NCI-H82 treated with DMSO at 0.1 percent for 48 hours (cell line): ENCODE measurements at regions not wholly inside any gene's neighbourhood (a gene's known extent, or its start where the extent isn't known, plus 50 kb on each side); places are given as distances from the start of the nearest gene placed in this dataset.
"Not testable (repeated sequence)": the region's sequence is repeated elsewhere in the genome, so short reads cannot be mapped to it uniquely, and the experiment has no call there.

Experiments
- DNase-seq: peaks from one replicate; lab custom pipeline; 2025; ENCODE audit not compliant: unreplicated experiment; lab: John Stamatoyannopoulos, UW

DNA sequence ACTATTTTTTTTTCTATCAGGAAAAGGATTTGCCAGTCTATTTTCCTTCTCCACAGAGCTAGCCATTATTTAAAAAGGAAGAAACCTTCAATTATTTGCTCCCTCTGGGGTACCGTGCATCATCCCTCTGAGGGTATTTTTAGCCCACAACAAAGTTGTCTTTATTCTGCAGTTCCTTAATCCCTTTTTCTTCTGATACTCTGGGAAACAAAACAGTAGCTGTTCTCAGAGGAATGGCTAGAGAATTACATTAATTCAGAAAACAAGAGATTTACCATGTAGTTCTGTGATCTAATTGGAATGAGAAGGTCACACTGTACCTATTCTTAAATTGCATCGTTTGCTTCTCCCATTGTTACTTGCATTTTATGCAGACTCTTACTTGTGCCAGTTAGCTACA is 1056.7 kb downstream of the STIM2 start:
- no peak for DNase-seq

DNA sequence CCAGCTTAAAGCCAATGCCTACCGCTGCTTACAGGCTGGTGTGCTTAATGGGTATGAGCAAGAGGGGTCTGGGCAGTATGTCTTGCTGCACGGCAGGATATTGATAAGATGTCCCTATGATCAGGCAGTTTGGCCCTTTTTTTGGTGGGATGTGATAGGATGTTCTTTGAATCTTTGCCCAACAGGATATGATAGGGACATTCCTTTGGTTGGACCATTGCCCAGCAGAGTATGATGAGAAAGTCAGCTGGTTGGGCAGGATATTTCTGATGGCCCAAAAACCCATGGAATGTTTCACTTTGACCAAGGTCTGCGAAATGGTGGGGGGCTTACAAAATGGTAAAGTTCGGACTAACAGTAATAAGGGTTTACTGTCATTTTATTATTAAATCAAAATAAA is 1060.6 kb downstream of the STIM2 start:
- DNase-seq: no peak

DNA sequence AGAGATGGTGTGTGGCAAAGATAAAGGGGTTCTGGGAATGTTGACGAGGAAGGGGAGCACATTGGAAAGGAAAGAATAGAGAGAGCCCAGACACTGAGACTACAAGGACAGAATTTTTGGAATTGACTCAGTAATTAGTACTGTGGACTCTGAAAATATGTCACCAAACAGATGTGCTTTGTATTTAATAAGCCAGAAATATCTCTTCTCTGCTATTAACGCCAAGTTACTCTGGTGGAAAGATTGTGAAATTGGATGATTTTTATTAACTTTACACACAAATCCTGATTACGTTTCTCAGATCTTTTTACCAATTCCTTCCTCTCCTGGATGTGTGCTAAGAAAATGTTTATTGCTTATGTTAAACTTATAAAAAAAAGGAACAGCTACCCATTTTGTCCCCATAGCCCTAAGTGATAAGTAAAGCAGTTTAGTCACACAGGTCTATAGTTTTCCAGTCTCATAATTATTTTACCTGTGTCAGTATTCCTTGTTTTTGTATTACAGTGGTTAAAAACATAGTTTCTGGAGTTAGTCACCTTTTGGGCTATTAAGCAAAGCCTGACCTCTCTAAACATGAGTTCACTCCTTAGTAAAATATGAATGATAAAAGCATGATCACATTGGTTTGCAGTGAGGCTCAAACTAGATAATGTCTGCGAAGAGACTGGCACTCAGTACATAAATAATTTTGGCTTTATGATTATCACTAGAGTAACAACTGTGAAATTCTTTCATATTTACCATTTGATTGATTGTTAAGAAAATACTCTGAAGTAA is 1068.3 kb downstream of the STIM2 start:
- DNase-seq: no peak

- no peak for DNase-seq
Measured at GRCh38 chr4:27930291-27930690, 1069.7 kb downstream of the STIM2 start.

- no peak for DNase-seq
Measured at GRCh38 chr4:27930976-27931375, 1070.3 kb downstream of the STIM2 start.

GRCh38 chr4:27931584-27931983 is 1070.9 kb downstream of the STIM2 start:
- no peak for DNase-seq

GRCh38 chr4:27934871-27935270 is 1074.2 kb downstream of the STIM2 start:
- no peak for DNase-seq

- no peak for DNase-seq
Measured at GRCh38 chr4:27946799-27947198, 1086.2 kb downstream of the STIM2 start.

DNA sequence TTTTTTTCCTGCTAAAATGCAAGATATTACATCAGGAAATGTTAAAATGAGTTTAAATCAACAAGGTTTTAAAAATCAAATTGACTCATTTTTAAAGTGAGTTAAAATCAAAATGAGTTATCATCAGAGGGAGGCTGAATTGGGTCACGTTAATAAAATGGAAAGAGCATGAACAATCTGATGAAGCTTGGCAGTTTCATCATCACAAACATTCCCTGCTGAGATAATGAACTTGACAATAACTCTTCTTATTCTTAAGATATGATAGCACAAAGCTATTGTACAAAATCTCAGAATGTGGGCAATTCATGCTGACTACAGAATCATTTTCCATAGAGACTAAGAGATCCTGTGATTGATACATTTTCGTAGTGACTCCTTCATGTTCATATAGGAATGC is 1086.7 kb downstream of the STIM2 start:
- no peak for DNase-seq

DNA sequence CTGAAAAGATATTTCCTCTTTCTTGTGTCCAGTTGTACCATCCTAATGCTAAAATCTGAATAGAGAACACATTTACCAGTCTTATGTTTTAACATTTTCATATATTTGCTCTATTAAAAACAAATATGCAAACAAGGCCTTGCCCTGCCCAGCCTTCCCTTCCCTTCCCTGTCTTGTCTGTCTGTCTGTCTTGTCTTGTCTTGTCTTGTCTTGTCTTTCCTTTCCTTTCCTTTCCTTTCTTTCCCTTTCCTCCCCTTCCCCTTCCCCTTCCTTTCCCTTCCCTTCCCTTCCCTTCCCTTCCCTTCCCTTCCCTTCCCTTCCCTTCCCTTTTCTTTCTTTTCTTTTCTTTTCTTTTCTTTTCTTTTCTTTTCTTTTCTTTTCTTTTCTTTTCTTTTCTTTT is 1103.5 kb downstream of the STIM2 start:
- no peak for DNase-seq

DNA sequence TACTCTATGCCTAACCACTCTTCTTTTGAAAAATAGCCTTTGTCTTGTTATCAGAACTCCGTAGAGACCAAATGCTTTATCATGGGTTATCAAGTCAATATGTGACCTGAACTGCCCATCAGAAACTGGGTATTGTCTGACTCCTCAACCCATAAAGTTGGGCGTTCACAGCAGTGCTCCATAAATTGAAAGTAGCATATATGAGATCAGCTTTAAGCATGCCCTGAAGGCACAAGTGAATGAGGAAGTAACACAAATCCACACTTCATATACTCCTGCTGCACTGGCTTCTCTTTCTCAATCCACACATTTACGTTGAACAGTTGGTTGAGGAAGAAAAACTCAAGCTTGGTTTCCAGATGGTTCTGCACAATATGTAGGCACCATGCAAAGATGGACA is 1106.0 kb downstream of the STIM2 start:
- DNase-seq: no peak

- peak; percentile 78 for DNase-seq
Measured at GRCh38 chr4:27973056-27973455, 1112.4 kb downstream of the STIM2 start.

DNA sequence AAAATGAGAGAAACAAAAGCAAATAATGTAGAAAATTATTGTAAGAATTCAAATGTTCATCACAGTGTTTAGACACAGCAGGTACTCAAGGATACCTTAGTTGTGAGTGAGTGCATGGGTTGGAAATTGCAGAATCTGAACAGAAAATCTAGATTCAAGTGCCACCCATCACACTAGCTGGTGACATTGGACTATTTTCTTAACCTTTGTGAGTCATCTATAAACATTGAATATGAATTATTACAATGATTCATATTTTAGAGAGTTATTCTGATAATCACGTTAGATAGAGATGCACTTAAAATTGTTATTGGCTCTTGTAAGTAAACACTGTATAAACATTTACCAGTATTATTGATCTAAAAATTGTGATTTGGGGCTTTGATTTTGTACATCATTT is 1113.1 kb downstream of the STIM2 start:
- no peak for DNase-seq

DNA sequence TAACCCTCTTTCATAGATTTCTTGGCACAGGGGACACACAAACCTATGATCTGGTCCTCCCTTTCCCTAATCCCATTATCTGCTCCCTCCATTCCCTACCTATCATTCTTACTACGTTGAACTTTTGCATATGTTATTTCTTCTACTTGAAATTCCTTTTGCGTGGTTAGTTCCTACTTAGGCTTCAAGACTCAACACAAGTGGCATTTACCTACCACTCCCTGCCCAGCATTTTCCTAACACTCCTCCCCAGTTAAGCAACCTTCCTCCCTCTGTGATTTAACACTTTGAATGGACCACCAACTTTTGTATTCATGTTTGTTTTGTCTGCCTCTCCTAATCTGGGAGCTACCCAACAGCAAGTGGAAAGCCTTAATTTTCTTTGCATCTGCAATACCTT is 1113.7 kb downstream of the STIM2 start:
- no peak for DNase-seq

GRCh38 chr4:27974881-27975280 is 1114.2 kb downstream of the STIM2 start:
- not testable (repeated sequence) for DNase-seq

DNA sequence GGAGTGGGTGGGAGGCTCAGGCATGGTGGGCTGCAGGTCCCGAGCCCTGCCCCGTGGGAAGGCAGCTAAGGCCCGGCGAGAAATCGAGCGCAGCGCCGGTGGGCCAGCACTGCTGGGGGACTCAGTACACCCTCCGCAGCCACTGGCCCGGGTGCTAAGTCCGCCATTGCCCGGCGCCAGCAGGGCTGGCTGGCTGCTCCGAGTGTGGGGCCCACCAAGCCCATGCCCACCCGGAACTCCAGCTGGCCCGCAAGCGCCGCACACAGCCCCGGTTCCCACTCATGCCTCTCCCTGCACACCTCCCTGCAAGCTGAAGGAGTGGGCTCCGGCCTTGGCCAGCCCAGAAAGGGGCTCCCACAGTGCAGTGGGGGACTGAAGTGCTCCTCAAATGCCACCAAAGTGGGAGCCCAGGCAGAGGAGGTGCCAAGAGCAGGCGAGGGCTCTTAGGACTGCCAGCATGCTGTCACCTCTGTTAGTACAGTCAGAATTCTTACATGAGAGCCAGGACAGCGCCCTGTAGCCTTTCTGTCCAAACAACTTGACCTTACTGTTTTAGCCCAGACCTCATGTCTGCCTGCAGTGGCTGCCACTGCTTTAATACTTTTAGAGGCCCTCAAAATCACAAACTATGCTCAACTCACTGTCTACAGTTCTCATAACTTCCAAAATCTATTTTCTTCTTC is 1117.9 kb downstream of the STIM2 start:
- not testable (repeated sequence) for DNase-seq

DNA sequence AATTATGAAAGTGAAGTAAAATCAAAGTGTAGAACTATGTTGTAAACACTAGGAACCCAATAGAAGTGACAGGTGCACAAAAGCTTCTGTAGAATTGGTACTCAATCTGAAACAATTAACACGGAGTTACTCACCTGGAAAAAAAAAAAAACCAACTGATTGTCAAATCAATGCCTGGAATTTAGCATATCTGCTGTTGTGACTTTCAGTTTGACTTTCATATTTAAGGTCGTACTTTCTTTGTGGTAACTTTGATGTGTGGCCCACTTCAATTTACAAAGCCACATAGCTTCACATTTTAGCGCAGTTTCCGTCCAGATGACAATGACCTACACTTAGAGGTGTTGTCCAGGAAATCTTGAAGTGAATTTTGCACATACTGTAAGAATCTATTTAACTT is 1124.9 kb downstream of the STIM2 start:
- no peak for DNase-seq

DNA sequence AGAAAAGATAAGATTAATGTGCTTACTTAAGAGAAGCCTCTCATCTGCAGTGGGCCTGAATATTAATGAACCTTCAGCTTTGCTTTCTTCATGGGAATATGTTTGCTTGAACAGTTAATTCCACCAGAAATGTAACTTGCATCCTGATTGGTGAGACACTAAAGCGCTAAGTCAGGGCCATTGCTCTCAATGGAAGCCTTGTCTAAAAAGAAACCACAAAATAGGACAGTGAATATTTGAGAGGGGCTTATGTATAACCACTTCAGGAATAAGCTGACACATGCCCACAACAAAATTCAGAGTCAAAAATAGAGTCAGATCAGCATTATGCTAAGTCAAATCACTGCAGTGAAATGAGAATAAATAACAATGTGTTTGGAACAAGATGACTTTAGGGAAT is 1125.8 kb downstream of the STIM2 start:
- DNase-seq: no peak

DNA sequence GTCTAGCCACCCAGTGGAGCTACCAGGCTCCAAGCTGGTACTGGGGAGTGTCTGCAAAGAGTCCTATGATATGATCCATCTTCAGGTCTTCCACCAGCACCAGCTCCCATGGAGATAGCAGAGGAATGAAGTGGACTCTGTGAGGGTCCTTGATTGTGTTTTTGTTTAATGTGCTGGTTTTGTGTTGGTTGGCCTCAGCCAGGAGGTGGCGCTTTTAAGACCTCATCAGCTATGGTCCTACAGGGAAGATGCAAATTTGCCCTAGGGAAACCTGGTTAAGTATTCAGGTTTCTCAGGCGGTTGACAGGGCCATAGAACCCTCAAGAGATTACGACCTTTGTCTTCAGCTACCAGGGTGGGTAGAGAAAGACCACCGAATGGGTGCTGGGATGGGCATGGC is 1141.1 kb downstream of the STIM2 start:
- DNase-seq: no peak

DNA sequence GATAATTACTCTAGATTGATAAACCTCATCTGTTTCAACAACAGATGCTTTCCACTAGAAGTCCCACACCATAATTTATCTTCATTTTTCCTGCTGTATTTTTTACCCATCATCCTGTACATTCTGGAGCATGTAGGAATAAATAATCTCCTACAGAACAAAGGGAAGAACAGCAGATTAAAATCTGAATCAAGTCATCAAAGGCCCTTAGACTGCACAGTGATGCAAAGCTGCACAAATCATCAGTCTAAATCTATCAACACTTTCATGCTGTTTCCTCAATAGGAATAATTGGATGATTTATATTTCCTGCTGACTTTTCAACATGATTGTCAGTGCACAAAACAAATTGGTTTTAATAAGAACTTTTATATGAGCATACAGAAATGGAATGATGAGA is 1143.9 kb downstream of the STIM2 start:
- DNase-seq: no peak

GRCh38 chr4:28006021-28006420 is 1145.4 kb downstream of the STIM2 start:
- DNase-seq: no peak

DNA sequence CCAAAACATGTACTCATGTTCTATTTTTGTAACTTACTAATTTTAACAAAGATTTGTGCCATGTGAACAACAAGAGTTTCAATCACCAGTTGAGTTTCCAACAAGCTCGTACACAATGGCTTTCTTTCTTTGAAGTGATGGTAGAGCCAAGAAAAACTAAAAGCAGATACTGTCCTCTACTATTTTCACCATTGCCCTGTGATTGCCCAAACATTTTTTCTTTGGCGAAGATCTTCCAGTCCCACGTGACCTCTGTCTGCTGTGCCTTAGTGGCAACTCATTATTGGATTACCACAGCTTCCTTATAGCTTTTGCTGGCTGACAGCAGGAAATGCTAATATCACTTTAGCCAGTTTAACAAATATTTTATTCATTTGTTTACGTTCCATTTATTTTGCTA is 1147.1 kb downstream of the STIM2 start:
- peak; percentile 1 for DNase-seq

DNA sequence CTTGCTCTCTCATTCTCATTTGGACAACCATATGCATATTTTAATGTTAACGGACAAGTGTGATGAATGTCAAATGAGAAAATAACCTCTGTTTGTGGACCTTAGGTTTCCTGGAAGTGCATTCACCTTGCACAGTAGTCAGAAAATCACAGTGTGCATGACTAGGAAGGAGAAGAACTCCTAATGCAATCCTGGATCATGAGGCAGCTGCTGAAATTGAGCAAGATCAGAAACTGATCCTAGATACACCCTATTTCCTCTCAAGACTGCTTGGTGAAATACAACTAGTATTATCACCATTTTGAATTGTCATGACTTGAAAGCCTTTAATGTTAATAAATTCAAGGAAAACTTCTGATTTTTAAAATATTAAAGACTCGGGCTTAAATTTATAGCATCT is 1148.9 kb downstream of the STIM2 start:
- DNase-seq: no peak
